ENCODE measurements at regions not wholly inside any gene's neighbourhood (a gene's known extent, or its start where the extent isn't known, plus 50 kb on each side); places are given as distances from the start of the nearest gene placed in this dataset.

DNA sequence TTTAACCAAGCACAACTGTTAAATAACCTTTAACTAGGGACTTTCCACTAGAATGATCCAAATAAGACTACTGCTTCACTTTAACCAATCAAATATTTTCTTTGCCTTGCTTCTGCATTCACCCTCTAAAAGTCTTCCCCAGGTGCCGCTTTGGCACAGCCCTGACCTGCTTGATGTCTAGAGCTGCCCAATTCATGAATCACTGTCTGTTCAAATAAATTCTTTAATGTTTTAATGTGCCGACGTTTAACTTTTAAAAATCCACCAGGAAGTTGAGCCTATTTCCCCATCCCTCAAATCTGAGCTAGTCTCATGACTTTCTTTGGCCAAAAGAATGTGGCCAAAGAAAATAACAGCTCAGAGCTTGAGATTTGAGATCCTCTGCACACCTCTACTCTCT lies 277.8 kb upstream of the SOX9 start:
- no peak for TF ChIP-seq POLR2AphosphoS5 (IDR thresholded peaks at IDR 0.05)
- TF ChIP-seq, protein P1, sequence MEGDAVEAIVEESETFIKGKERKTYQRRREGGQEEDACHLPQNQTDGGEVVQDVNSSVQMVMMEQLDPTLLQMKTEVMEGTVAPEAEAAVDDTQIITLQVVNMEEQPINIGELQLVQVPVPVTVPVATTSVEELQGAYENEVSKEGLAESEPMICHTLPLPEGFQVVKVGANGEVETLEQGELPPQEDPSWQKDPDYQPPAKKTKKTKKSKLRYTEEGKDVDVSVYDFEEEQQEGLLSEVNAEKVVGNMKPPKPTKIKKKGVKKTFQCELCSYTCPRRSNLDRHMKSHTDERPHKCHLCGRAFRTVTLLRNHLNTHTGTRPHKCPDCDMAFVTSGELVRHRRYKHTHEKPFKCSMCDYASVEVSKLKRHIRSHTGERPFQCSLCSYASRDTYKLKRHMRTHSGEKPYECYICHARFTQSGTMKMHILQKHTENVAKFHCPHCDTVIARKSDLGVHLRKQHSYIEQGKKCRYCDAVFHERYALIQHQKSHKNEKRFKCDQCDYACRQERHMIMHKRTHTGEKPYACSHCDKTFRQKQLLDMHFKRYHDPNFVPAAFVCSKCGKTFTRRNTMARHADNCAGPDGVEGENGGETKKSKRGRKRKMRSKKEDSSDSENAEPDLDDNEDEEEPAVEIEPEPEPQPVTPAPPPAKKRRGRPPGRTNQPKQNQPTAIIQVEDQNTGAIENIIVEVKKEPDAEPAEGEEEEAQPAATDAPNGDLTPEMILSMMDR (IDR thresholded peaks at IDR 0.05): no peak
- TF ChIP-seq POLR2A (IDR thresholded peaks at IDR 0.05): no peak
- TF ChIP-seq EP300 (IDR thresholded peaks at IDR 0.05): no peak
